Muscle of arm (tissue), 1 donor: ENCODE measurements at regions not wholly inside any gene's neighbourhood (a gene's known extent, or its start where the extent isn't known, plus 50 kb on each side); places are given as distances from the start of the nearest gene placed in this dataset.

Experiments used
- DNase-seq: peaks from one replicate; pipeline ENCODE4 v3.0.0-alpha.2; 2013

- no peak for DNase-seq
These were observed 120.7 kb upstream of the GSE1 start for GRCh38 chr16:85492295-85492864.

GRCh38 chr16:85494315-85494714, 118.8 kb upstream of the GSE1 start:
- DNase-seq = no peak

GRCh38 chr16:85495259-85495658, 117.9 kb upstream of the GSE1 start:
- no peak for DNase-seq

- no peak for DNase-seq
These were observed 117.1 kb upstream of the GSE1 start for GRCh38 chr16:85495823-85496538.

- no peak for DNase-seq
These were observed 115.4 kb upstream of the GSE1 start for GRCh38 chr16:85497622-85498314.

GRCh38 chr16:85498607-85499006, 114.5 kb upstream of the GSE1 start:
- no peak for DNase-seq

- DNase-seq = no peak
These were observed 112.9 kb upstream of the GSE1 start for GRCh38 chr16:85500220-85500619.

GRCh38 chr16:85501900-85502299, 111.2 kb upstream of the GSE1 start:
- no peak for DNase-seq

GRCh38 chr16:85502357-85502756, 110.8 kb upstream of the GSE1 start:
- no peak for DNase-seq

GRCh38 chr16:85503679-85504231, 109.4 kb upstream of the GSE1 start:
- DNase-seq = no peak

GRCh38 chr16:85504242-85504641, 108.9 kb upstream of the GSE1 start:
- no peak for DNase-seq

- no peak for DNase-seq
These were observed 107.1 kb upstream of the GSE1 start for GRCh38 chr16:85505794-85506634.

GRCh38 chr16:85506635-85506911, 106.5 kb upstream of the GSE1 start:
- DNase-seq = no peak

GRCh38 chr16:85507342-85507741, 105.8 kb upstream of the GSE1 start:
- no peak for DNase-seq

GRCh38 chr16:85508388-85508787, 104.7 kb upstream of the GSE1 start:
- no peak for DNase-seq

GRCh38 chr16:85508993-85509392, 104.1 kb upstream of the GSE1 start:
- DNase-seq = no peak

GRCh38 chr16:85510041-85510659, 103.0 kb upstream of the GSE1 start:
- DNase-seq = no peak

- no peak for DNase-seq
These were observed 100.9 kb upstream of the GSE1 start for GRCh38 chr16:85511938-85512807.

GRCh38 chr16:85512808-85513115, 100.4 kb upstream of the GSE1 start:
- DNase-seq = no peak

GRCh38 chr16:85513180-85513579, 99.9 kb upstream of the GSE1 start:
- DNase-seq = no peak

- DNase-seq = no peak
These were observed 99.5 kb upstream of the GSE1 start for GRCh38 chr16:85513649-85514048.
